DND-41 (cell line): ENCODE measurements at regions not wholly inside any gene's neighbourhood (a gene's known extent, or its start where the extent isn't known, plus 50 kb on each side); places are given as distances from the start of the nearest gene placed in this dataset.

Experiments used
- ATAC-seq: fragments of 200-7000 bp; cut with Tn5 transposase; 3 replicates; pipeline ENCODE4 v1.9.1; 2021; ENCODE audit warnings: low read depth; ENCODE audit not compliant: insufficient read depth
- DNase-seq: peaks from one replicate; pipeline ENCODE4 v3.0.0-alpha.2; 2020
- H2AFZ ChIP-seq: 2 replicates; pipeline ENCODE4 v1.6.0; 2012; ENCODE audit warnings: low read depth, low read length
- H3K27ac ChIP-seq: 2 replicates; pipeline ENCODE4 v1.5.1; 2012; ENCODE audit warnings: low read length, inconsistent platforms
- H3K27me3 ChIP-seq: fragments of 200-600 bp; sonication (generic); 2 replicates; pipeline ENCODE4 v1.6.0; 2012; ENCODE audit warnings: low read length, mild to moderate bottlenecking, inconsistent platforms; ENCODE audit not compliant: insufficient read depth, poor library complexity
- H3K36me3 ChIP-seq: 2 replicates; pipeline ENCODE4 v1.5.1; 2012; ENCODE audit warnings: low read length, inconsistent platforms; ENCODE audit not compliant: insufficient read depth
- H3K4me1 ChIP-seq: 2 replicates; pipeline ENCODE4 v1.5.1; 2012; ENCODE audit warnings: mild to moderate bottlenecking, low read length; ENCODE audit not compliant: insufficient read depth
- H3K4me2 ChIP-seq: 2 replicates; pipeline ENCODE4 v1.6.0; 2012; ENCODE audit warnings: mild to moderate bottlenecking, moderate library complexity, low read length, inconsistent platforms; ENCODE audit not compliant: insufficient read depth
- H3K4me3 ChIP-seq, 2 experiments: fragments of 200-600 bp in 1 of 2; shearing (Covaris generic) in 1 of 2; 2 replicates each; pipeline ENCODE4 v1.5.1; 2012 to 2016; ENCODE audit warnings: inconsistent platforms in 2 of 2, low read length in 2 of 2, mild to moderate bottlenecking in 2 of 2, low read depth in 1 of 2, moderate library complexity in 1 of 2
- H3K79me2 ChIP-seq: 2 replicates; pipeline ENCODE4 v1.6.0; 2012; ENCODE audit warnings: low read length, inconsistent platforms; ENCODE audit not compliant: insufficient read depth
- H3K9ac ChIP-seq: 2 replicates; pipeline ENCODE4 v1.6.0; 2012; ENCODE audit warnings: low read depth, mild to moderate bottlenecking, inconsistent platforms, low read length, moderate library complexity
- H3K9me3 ChIP-seq: 2 replicates; pipeline ENCODE4 v1.5.1; 2012; ENCODE audit warnings: low read length, moderate library complexity, mild to moderate bottlenecking, inconsistent platforms; ENCODE audit not compliant: insufficient read depth, severe bottlenecking
- H4K20me1 ChIP-seq: 2 replicates; pipeline ENCODE4 v1.6.0; 2012; ENCODE audit warnings: low read length; ENCODE audit not compliant: insufficient read depth
- CTCF ChIP-seq: IDR thresholded peaks from 2 replicates; pipeline ENCODE4 v1.5.1; 2012; ENCODE audit warnings: borderline replicate concordance, low read length, moderate library complexity, mild to moderate bottlenecking; ENCODE audit not compliant: poor library complexity, severe bottlenecking; ENCODE audit errors: extremely low read depth
- EZH2 ChIP-seq: IDR thresholded peaks from 3 replicates; pipeline ENCODE4 v1.6.1; 2012; ENCODE audit warnings: borderline replicate concordance, low read depth, mild to moderate bottlenecking, moderate library complexity, low read length, inconsistent platforms; ENCODE audit not compliant: severe bottlenecking

DNA sequence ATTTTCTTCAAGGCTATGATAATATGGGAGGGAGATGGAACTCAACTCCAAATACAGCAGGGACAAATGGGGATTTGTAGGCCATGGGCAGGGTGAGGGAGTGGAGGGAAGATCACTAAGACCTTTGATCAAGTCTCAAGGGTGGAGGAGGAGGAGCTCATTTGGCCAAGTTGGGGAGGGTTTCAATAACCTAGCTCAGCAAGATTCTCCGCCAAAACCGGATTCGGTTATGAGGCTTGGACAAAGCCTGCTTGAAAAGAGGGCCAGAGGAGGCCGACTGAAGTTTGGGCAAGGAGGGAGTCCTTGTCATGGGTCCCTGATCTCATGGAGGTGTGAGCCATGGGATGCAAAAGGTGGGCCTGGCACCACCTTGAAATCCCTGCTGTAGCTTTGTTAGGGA is 68.8 kb downstream of the TSN start:
- H3K4me3 ChIP-seq = no peak overlapping the region
- H4K20me1 ChIP-seq = no peaks in the 10 kb centered on the region
- no peaks in the 10 kb centered on the region for H3K9me3 ChIP-seq
- H3K27ac ChIP-seq = no peak overlapping the region
- H2AFZ ChIP-seq = no peak overlapping the region
- no peaks in the 10 kb centered on the region for H3K79me2 ChIP-seq
- TF ChIP-seq EZH2 (no peak), CTCF (no peak)
- H3K27me3 ChIP-seq = no peaks in the 10 kb centered on the region
- no peaks in the 10 kb centered on the region for H3K4me1 ChIP-seq
- H3K9ac ChIP-seq = no peak overlapping the region
- no peak for DNase-seq
- no peak for ATAC-seq
- no peak overlapping the region for H3K4me2 ChIP-seq
- no peaks in the 10 kb centered on the region for H3K36me3 ChIP-seq

DNA sequence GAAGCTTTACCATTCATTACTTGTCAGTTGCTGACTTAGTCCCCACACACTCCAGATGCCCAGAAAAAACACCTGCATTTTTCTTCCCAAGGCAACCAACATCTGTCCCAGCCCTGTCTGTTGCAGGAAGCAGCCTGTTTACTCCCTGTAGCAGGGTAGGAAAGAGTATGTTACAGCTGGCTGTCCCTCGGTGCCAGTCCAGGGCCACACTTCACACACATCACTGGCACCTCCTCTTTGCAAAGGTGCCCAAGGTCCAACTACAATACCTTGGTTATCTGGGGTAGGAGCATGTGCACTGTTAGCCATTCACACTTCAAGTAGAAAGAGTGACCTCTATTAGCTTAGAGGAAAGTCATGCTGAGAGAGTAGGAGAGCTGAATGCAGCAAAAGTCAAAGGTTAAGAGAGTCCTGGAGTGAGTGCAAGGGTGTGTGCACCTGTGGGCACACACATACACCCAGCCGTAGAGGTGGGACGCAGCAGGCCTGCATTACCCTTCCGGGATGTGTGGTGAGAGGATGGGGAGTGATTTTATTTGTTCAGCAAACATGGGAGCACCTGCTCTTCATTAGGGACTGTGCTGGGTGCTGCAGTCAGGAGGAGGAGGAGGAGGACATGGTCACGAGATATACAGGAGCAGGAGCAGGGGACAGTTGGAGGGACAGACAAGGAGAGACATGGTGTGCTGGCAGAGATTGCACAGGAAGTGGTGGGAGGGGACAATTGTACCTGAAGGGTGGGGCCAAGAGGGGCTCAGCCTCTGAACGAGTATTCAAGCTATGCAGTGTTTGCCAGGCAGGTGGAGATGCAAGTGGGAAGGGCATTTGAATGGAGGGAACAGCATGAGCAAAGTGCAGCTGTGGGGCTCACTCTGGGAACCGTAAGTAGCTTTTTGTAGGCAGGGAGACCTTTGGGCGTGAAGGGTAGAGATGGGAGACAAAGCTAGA is 69.8 kb downstream of the TSN start:
- Histone ChIP-seq H3K36me3 (no peaks in the 10 kb centered on the region), H3K4me1 (no peaks in the 10 kb centered on the region), H3K4me3 (no peak overlapping the region), H2AFZ (no peak overlapping the region), H3K27me3 (no peaks in the 10 kb centered on the region), H3K27ac (no peak overlapping the region), H3K9ac (no peak overlapping the region), H3K4me2 (no peak overlapping the region), H3K9me3 (no peaks in the 10 kb centered on the region), H4K20me1 (no peaks in the 10 kb centered on the region), H3K79me2 (no peaks in the 10 kb centered on the region)
- no peak for ATAC-seq
- no peak for DNase-seq
- no peak for TF ChIP-seq CTCF
- TF ChIP-seq EZH2 = no peak

DNA sequence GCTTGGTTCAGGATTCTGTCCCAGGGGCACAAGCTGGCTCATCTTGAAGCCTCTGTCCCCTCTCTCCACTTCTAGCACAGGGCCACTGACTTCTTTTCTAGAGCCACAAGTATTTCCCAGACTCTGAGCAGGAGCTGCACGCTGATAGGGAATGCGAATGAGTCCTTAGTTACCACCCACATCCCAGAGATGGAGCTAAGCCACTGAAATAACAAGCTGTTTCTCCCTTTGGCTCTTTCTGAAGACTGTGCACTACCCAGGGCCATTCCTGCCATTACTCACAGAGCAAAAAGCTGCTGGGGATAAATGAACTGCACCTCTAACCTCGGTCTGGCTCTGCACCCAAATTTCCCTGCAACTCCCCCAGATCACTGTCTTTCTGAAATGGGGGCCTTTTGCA is 70.6 kb downstream of the TSN start:
- H3K9ac ChIP-seq = no peak overlapping the region
- DNase-seq = no peak

More for the DNA sequence above, 70.6 kb downstream of the TSN start:
- Histone ChIP-seq H3K9me3 (no peaks in the 10 kb centered on the region), H3K36me3 (no peaks in the 10 kb centered on the region), H2AFZ (no peak overlapping the region), H3K4me2 (no peak overlapping the region), H3K4me3 (no peak overlapping the region), H3K27ac (no peak overlapping the region), H4K20me1 (no peaks in the 10 kb centered on the region), H3K27me3 (no peaks in the 10 kb centered on the region), H3K79me2 (no peaks in the 10 kb centered on the region), H3K4me1 (no peaks in the 10 kb centered on the region)
- TF ChIP-seq CTCF (no peak), EZH2 (no peak)
- no peak for ATAC-seq
